Left lung (tissue), 4 donors: ENCODE measurements at regions not wholly inside any gene's neighbourhood (a gene's known extent, or its start where the extent isn't known, plus 50 kb on each side); places are given as distances from the start of the nearest gene placed in this dataset.

ENCODE experiments used
- ATAC-seq: fragments of 200-7000 bp; cut with Tn5 transposase; one replicate; pipeline ENCODE4 v1.9.1; 2020; ENCODE audit warnings: moderate library complexity
- DNase-seq, 4 donors: peaks; one replicate each; pipeline ENCODE4 v3.0.0-alpha.2; 2013 to 2020
- H3K27ac ChIP-seq, 2 donors: fragments of 200-600 bp; sonication (generic) in 1 of 2; one replicate each; pipeline versions ENCODE4 v1.5.0 to v1.8.0; 2020 to 2021
- H3K27me3 ChIP-seq, 2 donors: fragments of 200-600 bp; sonication (generic) in 1 of 2; one replicate each; pipeline versions ENCODE4 v1.5.0 to v1.8.0; 2020 to 2021
- H3K36me3 ChIP-seq, 2 donors: fragments of 200-600 bp; sonication (generic) in 1 of 2; one replicate each; pipeline versions ENCODE4 v1.5.0 to v1.8.0; 2020 to 2021
- H3K4me1 ChIP-seq, 2 donors: fragments of 200-600 bp; one replicate each; pipeline ENCODE4 v1.8.0; 2021
- H3K4me3 ChIP-seq, 2 donors: fragments of 200-600 bp; sonication (generic) in 1 of 2; one replicate each; pipeline versions ENCODE4 v1.5.0 to v1.8.0; 2020 to 2021; ENCODE audit warnings: mild to moderate bottlenecking in 1 of 2
- H3K9me3 ChIP-seq, 2 donors: fragments of 200-600 bp; sonication (generic) in 1 of 2; one replicate each; pipeline versions ENCODE4 v1.5.0 to v1.8.0; 2020 to 2021
- CTCF ChIP-seq, 2 donors: fragments of 200-600 bp; sonication (generic) in 1 of 2; IDR thresholded peaks; one replicate each; pipeline versions ENCODE4 v1.5.0 to v1.8.0; 2021; ENCODE audit warnings: antibody characterized with exemption in 2 of 2
- intact Hi-C, 2 donors: fragments of 100-400 bp; cut with DNase I; formaldehyde crosslinking; loops; one replicate each; pipeline versions ENCODE4 v1.11.2 to v1.14.2; 2022
- donor health status: DM: no; HTN: yes; CAD: no.
- donor health status: DM: no; HTN: no; CAD: no.

- DNase-seq (no peak), ATAC-seq (no peak)
- no peaks in the 10 kb centered on the region for H3K36me3 ChIP-seq
- no peaks in the 10 kb centered on the region for H3K9me3 ChIP-seq
- no peak overlapping the region for H3K4me3 ChIP-seq
- H3K4me1 ChIP-seq: no peaks in the 10 kb centered on the region
- intact Hi-C loops: no loop called here
- H3K27ac ChIP-seq: no peak overlapping the region
- no peak for TF ChIP-seq CTCF (IDR thresholded peaks at IDR 0.05)
- H3K27me3 ChIP-seq: no peaks in the 10 kb centered on the region
These were observed 778.7 kb upstream of the HS3ST1 start for GRCh38 chr4:12207396-12207795.

- ATAC-seq (no peak), DNase-seq (no peak)
- no peak overlapping the region for H3K4me3 ChIP-seq
- no peak for TF ChIP-seq CTCF (IDR thresholded peaks at IDR 0.05)
- H3K27me3 ChIP-seq: no peaks in the 10 kb centered on the region
- no peaks in the 10 kb centered on the region for H3K36me3 ChIP-seq
- intact Hi-C loops: no loop called here
- H3K9me3 ChIP-seq: no peaks in the 10 kb centered on the region
- H3K27ac ChIP-seq: no peak overlapping the region
- no peaks in the 10 kb centered on the region for H3K4me1 ChIP-seq
These were observed 777.4 kb upstream of the HS3ST1 start for GRCh38 chr4:12206091-12206490.

GRCh38 chr4:12203945-12204344 lies 775.3 kb upstream of the HS3ST1 start:
- TF ChIP-seq CTCF (IDR thresholded peaks at IDR 0.05): no peak
- intact Hi-C loops: no loop called here
- no peaks in the 10 kb centered on the region for H3K4me1 ChIP-seq
- H3K9me3 ChIP-seq: no peaks in the 10 kb centered on the region
- H3K4me3 ChIP-seq: no peak overlapping the region
- DNase-seq: no peak
- no peaks in the 10 kb centered on the region for H3K36me3 ChIP-seq
- no peaks in the 10 kb centered on the region for H3K27me3 ChIP-seq
- ATAC-seq: no peak
- H3K27ac ChIP-seq: no peak overlapping the region

- H3K27ac ChIP-seq: no peak overlapping the region
- no peak for ATAC-seq
- DNase-seq: no peak
- no peaks in the 10 kb centered on the region for H3K36me3 ChIP-seq
- no peaks in the 10 kb centered on the region for H3K4me1 ChIP-seq
- TF ChIP-seq CTCF (IDR thresholded peaks at IDR 0.05): no peak
- H3K9me3 ChIP-seq: no peaks in the 10 kb centered on the region
- H3K4me3 ChIP-seq: no peak overlapping the region
- H3K27me3 ChIP-seq: no peaks in the 10 kb centered on the region
- intact Hi-C loops: no loop called here
These were observed 771.5 kb upstream of the HS3ST1 start for GRCh38 chr4:12200226-12200625.

GRCh38 chr4:12186526-12186925 lies 757.8 kb upstream of the HS3ST1 start:
- TF ChIP-seq CTCF (IDR thresholded peaks at IDR 0.05): no peak
- ATAC-seq: no peak
- Histone ChIP-seq H3K4me3 (no peak overlapping the region), H3K4me1 (no peaks in the 10 kb centered on the region), H3K27me3 (no peaks in the 10 kb centered on the region), H3K27ac (no peak overlapping the region), H3K9me3 (no peaks in the 10 kb centered on the region), H3K36me3 (no peaks in the 10 kb centered on the region)
- intact Hi-C loops: no loop called here
- peak in 1 of 4 donors; percentile 3 for DNase-seq
